Activated CD8-positive, alpha-beta T cell treated with anti-CD3 and anti-CD28 coated beads for 36 hours (primary cell): ENCODE measurements at regions not wholly inside any gene's neighbourhood (a gene's known extent, or its start where the extent isn't known, plus 50 kb on each side); places are given as distances from the start of the nearest gene placed in this dataset.

ENCODE experiments used
- ATAC-seq: fragments of 200-7000 bp; cut with Tn5 transposase; one replicate; pipeline ENCODE4 v1.10.0; 2021; ENCODE audit warnings: mild to moderate bottlenecking, moderate library complexity
- CTCF ChIA-PET: fragments of 350-600 bp; sonication (Branson Sonifier 250); formaldehyde crosslinking; loops from one replicate; lab custom pipeline; 2021; ENCODE audit warnings: antibody characterized with exemption; lab: Charles Lee
- POLR2A ChIA-PET: fragments of 350-600 bp; sonication (Branson Sonifier 250); formaldehyde crosslinking; loops from one replicate; lab custom pipeline; 2021; ENCODE audit warnings: antibody characterized with exemption; lab: Charles Lee
- DNase-seq: peaks from one replicate; pipeline ENCODE4 v3.0.0-alpha.2; 2020
- H3K27ac Mint-ChIP-seq: one replicate; pipeline ENCODE4 v1.8.0; 2021; ENCODE audit warnings: mild to moderate bottlenecking, mixed read lengths
- H3K27me3 Mint-ChIP-seq: one replicate; pipeline ENCODE4 v1.8.0; 2021; ENCODE audit warnings: mixed read lengths
- H3K36me3 Mint-ChIP-seq: one replicate; pipeline ENCODE4 v1.8.0; 2021; ENCODE audit warnings: low read depth, mixed read lengths
- H3K4me1 Mint-ChIP-seq: one replicate; pipeline ENCODE4 v1.8.0; 2021; ENCODE audit warnings: low read depth, mixed read lengths
- H3K4me3 Mint-ChIP-seq: one replicate; pipeline ENCODE4 v1.8.0; 2021; ENCODE audit warnings: mild to moderate bottlenecking, moderate library complexity, mixed read lengths
- H3K9me3 Mint-ChIP-seq: one replicate; pipeline ENCODE4 v1.8.0; 2021; ENCODE audit warnings: mixed read lengths
- intact Hi-C: fragments of 100-400 bp; cut with micrococcal nuclease; formaldehyde crosslinking; loops from one replicate; pipeline ENCODE4 v1.10.0; 2022
- TF ChIP-seq, protein P1 (sequence below): fragments of 200-600 bp; IDR thresholded peaks from one replicate; pipeline ENCODE4 v1.8.0; 2022; ENCODE audit warnings: antibody characterized with exemption, mild to moderate bottlenecking

- CTCF ChIA-PET = no interaction called here
- ATAC-seq = no peak
Observed at GRCh38 chr1:17886838-17887441, 131.8 kb downstream of the ACTL8 start.

GRCh38 chr1:17887661-17888371 lies 132.7 kb downstream of the ACTL8 start:
- Mint-ChIP-seq H3K4me3 (no peak overlapping the region), H3K27ac (no peak overlapping the region), H3K9me3 (no peaks in the 10 kb centered on the region), H3K27me3 (peaks cover 3% of the 10 kb centered on the region), H3K36me3 (no peaks in the 10 kb centered on the region), H3K4me1 (no peaks in the 10 kb centered on the region)
- DNase-seq (no peak), ATAC-seq (no peak)
- TF ChIP-seq, protein P1, sequence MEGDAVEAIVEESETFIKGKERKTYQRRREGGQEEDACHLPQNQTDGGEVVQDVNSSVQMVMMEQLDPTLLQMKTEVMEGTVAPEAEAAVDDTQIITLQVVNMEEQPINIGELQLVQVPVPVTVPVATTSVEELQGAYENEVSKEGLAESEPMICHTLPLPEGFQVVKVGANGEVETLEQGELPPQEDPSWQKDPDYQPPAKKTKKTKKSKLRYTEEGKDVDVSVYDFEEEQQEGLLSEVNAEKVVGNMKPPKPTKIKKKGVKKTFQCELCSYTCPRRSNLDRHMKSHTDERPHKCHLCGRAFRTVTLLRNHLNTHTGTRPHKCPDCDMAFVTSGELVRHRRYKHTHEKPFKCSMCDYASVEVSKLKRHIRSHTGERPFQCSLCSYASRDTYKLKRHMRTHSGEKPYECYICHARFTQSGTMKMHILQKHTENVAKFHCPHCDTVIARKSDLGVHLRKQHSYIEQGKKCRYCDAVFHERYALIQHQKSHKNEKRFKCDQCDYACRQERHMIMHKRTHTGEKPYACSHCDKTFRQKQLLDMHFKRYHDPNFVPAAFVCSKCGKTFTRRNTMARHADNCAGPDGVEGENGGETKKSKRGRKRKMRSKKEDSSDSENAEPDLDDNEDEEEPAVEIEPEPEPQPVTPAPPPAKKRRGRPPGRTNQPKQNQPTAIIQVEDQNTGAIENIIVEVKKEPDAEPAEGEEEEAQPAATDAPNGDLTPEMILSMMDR = no peak
- CTCF ChIA-PET = no interaction called here
- POLR2A ChIA-PET = no interaction called here
- intact Hi-C loops = no loop called here

More at GRCh38 chr1:17886838-17887441, 131.8 kb downstream of the ACTL8 start:
- no peak overlapping the region for H3K27ac Mint-ChIP-seq
- TF ChIP-seq, protein P1 = no peak
- DNase-seq = no peak
- H3K4me3 Mint-ChIP-seq = no peak overlapping the region
- intact Hi-C loops = no loop called here
- POLR2A ChIA-PET = no interaction called here
- H3K36me3 Mint-ChIP-seq = no peaks in the 10 kb centered on the region
- H3K9me3 Mint-ChIP-seq = no peaks in the 10 kb centered on the region
- H3K4me1 Mint-ChIP-seq = no peaks in the 10 kb centered on the region
- H3K27me3 Mint-ChIP-seq = peaks cover 3% of the 10 kb centered on the region

GRCh38 chr1:17890056-17890814 lies 135.1 kb downstream of the ACTL8 start:
- DNase-seq (no peak), ATAC-seq (no peak)
- Mint-ChIP-seq H3K36me3 (no peaks in the 10 kb centered on the region), H3K9me3 (no peaks in the 10 kb centered on the region), H3K27ac (no peak overlapping the region), H3K4me1 (no peaks in the 10 kb centered on the region), H3K27me3 (peaks cover 6% of the 10 kb centered on the region), H3K4me3 (no peak overlapping the region)
- TF ChIP-seq, protein P1 = no peak
- intact Hi-C loops = no loop called here
- POLR2A ChIA-PET = interaction anchor here (0.7 kb wide), 1 partner anchor 169 kb away, joined by 3 read pairs; no protein-coding TSS in a partner anchor
- CTCF ChIA-PET = no interaction called here

DNA sequence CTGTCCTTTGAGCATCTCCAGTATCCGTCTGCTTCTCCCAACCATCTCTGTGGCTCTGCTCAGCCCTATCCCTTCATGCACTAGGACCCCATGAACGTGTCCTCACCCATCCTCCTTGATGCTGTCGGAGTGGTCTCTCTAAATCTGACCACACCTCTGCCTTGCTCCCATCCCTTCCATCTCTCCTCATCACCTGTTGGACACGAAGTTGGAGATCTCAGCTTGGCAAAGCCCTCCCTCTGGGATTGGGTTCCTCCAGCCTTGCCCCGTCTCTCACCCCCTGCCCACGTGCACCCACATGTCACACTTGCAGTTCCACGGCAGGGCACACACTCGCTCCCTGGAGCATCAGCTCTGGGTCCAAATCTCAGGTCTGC lies 135.7 kb downstream of the ACTL8 start:
- Mint-ChIP-seq H3K27ac (no peak overlapping the region), H3K36me3 (no peaks in the 10 kb centered on the region), H3K9me3 (no peaks in the 10 kb centered on the region), H3K4me3 (no peak overlapping the region), H3K4me1 (no peaks in the 10 kb centered on the region), H3K27me3 (peaks cover 8% of the 10 kb centered on the region)
- intact Hi-C loops = no loop called here
- DNase-seq (no peak), ATAC-seq (no peak)
- CTCF ChIA-PET = no interaction called here
- TF ChIP-seq, protein P1 = no peak
- POLR2A ChIA-PET = no interaction called here
